H9 (cell line): ENCODE measurements at regions not wholly inside any gene's neighbourhood (a gene's known extent, or its start where the extent isn't known, plus 50 kb on each side); places are given as distances from the start of the nearest gene placed in this dataset.

Experiments
- DNase-seq: peaks from one replicate; pipeline ENCODE4 v3.0.0-alpha.2; 2017
- H2AFZ ChIP-seq: one replicate; pipeline ENCODE4 v1.6.1; 2013; ENCODE audit warnings: mild to moderate bottlenecking, low read length, control low read depth, moderate library complexity
- H2AK5ac ChIP-seq: 2 replicates; pipeline ENCODE4 v1.6.1; 2013; ENCODE audit warnings: low read length, control low read depth, mixed read lengths; ENCODE audit not compliant: insufficient read length
- H2BK120ac ChIP-seq: one replicate; pipeline ENCODE4 v1.6.1; 2013; ENCODE audit warnings: low read depth, mild to moderate bottlenecking, low read length, control low read depth, inconsistent platforms; ENCODE audit not compliant: poor library complexity, severe bottlenecking
- H2BK12ac ChIP-seq: 2 replicates; pipeline ENCODE4 v1.6.1; 2013; ENCODE audit warnings: low read length, control low read depth, mixed read lengths, low read depth; ENCODE audit not compliant: insufficient read length
- H2BK15ac ChIP-seq: 2 replicates; pipeline ENCODE4 v1.6.1; 2013; ENCODE audit warnings: low read depth, low read length, control low read depth
- H2BK20ac ChIP-seq: one replicate; pipeline ENCODE4 v1.6.1; 2013; ENCODE audit warnings: low read depth, mild to moderate bottlenecking, low read length, control low read depth, inconsistent platforms; ENCODE audit not compliant: poor library complexity, severe bottlenecking
- H2BK5ac ChIP-seq: 2 replicates; pipeline ENCODE4 v1.6.1; 2013; ENCODE audit warnings: low read length, control low read depth, mixed read lengths; ENCODE audit not compliant: insufficient read length
- H3K14ac ChIP-seq: 2 replicates; pipeline ENCODE4 v1.6.1; 2013; ENCODE audit warnings: low read length, control low read depth; ENCODE audit not compliant: insufficient read depth
- H3K18ac ChIP-seq: 2 replicates; pipeline ENCODE4 v1.6.1; 2013; ENCODE audit warnings: low read depth, mild to moderate bottlenecking, mixed read lengths, low read length, control low read depth; ENCODE audit not compliant: insufficient read length
- H3K23ac ChIP-seq: 2 replicates; pipeline ENCODE4 v1.6.1; 2013; ENCODE audit warnings: low read length, control low read depth, mixed read lengths, low read depth; ENCODE audit not compliant: insufficient read length
- H3K23me2 ChIP-seq: 2 replicates; pipeline ENCODE4 v1.6.1; 2013; ENCODE audit warnings: low read depth, mild to moderate bottlenecking, mixed read lengths, low read length, control low read depth; ENCODE audit not compliant: insufficient read length, poor library complexity, severe bottlenecking
- H3K27ac ChIP-seq: 2 replicates; pipeline ENCODE4 v1.5.1; 2013; ENCODE audit warnings: low read length, control low read depth, mixed read lengths, low read depth; ENCODE audit not compliant: insufficient read length
- H3K27me3 ChIP-seq: 2 replicates; pipeline ENCODE4 v1.6.1; 2013; ENCODE audit warnings: low read length, control low read depth, inconsistent platforms; ENCODE audit not compliant: insufficient read depth
- H3K4ac ChIP-seq: 2 replicates; pipeline ENCODE4 v1.6.1; 2013; ENCODE audit warnings: low read depth, mild to moderate bottlenecking, control low read depth, inconsistent platforms, low read length, moderate library complexity
- H3K4me1 ChIP-seq: 2 replicates; pipeline ENCODE4 v1.6.1; 2013; ENCODE audit warnings: low read length, control low read depth, inconsistent platforms; ENCODE audit not compliant: insufficient read depth
- H3K4me2 ChIP-seq: 2 replicates; pipeline ENCODE4 v1.6.1; 2013; ENCODE audit warnings: low read length, control low read depth, mixed read lengths; ENCODE audit not compliant: insufficient read length, insufficient read depth
- H3K56ac ChIP-seq: 2 replicates; pipeline ENCODE4 v1.6.1; 2013; ENCODE audit warnings: low read depth, mild to moderate bottlenecking, mixed read lengths, low read length, control low read depth; ENCODE audit not compliant: insufficient read length
- H3K79me1 ChIP-seq: 2 replicates; pipeline ENCODE4 v1.6.1; 2013; ENCODE audit warnings: low read depth, mild to moderate bottlenecking, moderate library complexity, low read length, control low read depth, inconsistent platforms; ENCODE audit not compliant: insufficient read depth, poor library complexity, severe bottlenecking
- H3K79me2 ChIP-seq: 2 replicates; pipeline ENCODE4 v1.6.1; 2013; ENCODE audit warnings: low read length, control low read depth, inconsistent platforms; ENCODE audit not compliant: insufficient read depth
- H3K9ac ChIP-seq: 2 replicates; pipeline ENCODE4 v1.6.1; 2013; ENCODE audit warnings: low read length, control low read depth, mixed read lengths; ENCODE audit not compliant: insufficient read length; ENCODE audit errors: extremely low read depth
- H3K9me3 ChIP-seq: one replicate; pipeline ENCODE4 v1.6.1; 2013; ENCODE audit warnings: low read depth, low read length, inconsistent platforms; ENCODE audit not compliant: control insufficient read depth
- H3T11ph ChIP-seq: one replicate; pipeline ENCODE4 v1.6.1; 2013; ENCODE audit warnings: mild to moderate bottlenecking, low read length, control low read depth, inconsistent platforms
- H4K20me1 ChIP-seq: one replicate; pipeline ENCODE4 v1.6.1; 2013; ENCODE audit not compliant: control insufficient read depth, insufficient read length, insufficient read depth
- H4K5ac ChIP-seq: 2 replicates; pipeline ENCODE4 v1.6.1; 2013; ENCODE audit warnings: low read depth, mild to moderate bottlenecking, mixed read lengths, low read length, control low read depth; ENCODE audit not compliant: insufficient read length
- H4K8ac ChIP-seq: replicated peaks from 2 replicates; pipeline ENCODE4 v1.6.1; 2013; ENCODE audit warnings: low read length, control low read depth, mixed read lengths, low read depth; ENCODE audit not compliant: insufficient read length
- H4K91ac ChIP-seq: 2 replicates; pipeline ENCODE4 v1.6.1; 2013; ENCODE audit warnings: low read depth, mild to moderate bottlenecking, moderate library complexity, mixed read lengths, low read length, control low read depth; ENCODE audit not compliant: insufficient read length
- H3K27ac Mint-ChIP-seq, 3 experiments: 2 replicates in 2 of 3; 3 replicates in 1 of 3; pipeline ENCODE4 v1.8.0; 2020 to 2021; ENCODE audit warnings: mixed read lengths in 3 of 3, mild to moderate bottlenecking in 1 of 3, moderate library complexity in 1 of 3
- H3K27me3 Mint-ChIP-seq: 2 replicates; pipeline ENCODE4 v1.8.0; 2021; ENCODE audit warnings: low read depth, mild to moderate bottlenecking, moderate library complexity, mixed read lengths
- H3K36me3 Mint-ChIP-seq, 3 experiments: 2 replicates in 2 of 3; 3 replicates in 1 of 3; pipeline ENCODE4 v1.8.0; 2020 to 2021; ENCODE audit warnings: low read depth in 3 of 3, mixed read lengths in 3 of 3; ENCODE audit not compliant: insufficient read depth in 1 of 3
- H3K4me1 Mint-ChIP-seq, 2 experiments: 2 replicates each; pipeline ENCODE4 v1.8.0; 2020; ENCODE audit warnings: mixed read lengths in 2 of 2
- H3K4me3 Mint-ChIP-seq, 2 experiments: 2 replicates in 1 of 2; 3 replicates in 1 of 2; pipeline ENCODE4 v1.8.0; 2020 to 2021; ENCODE audit warnings: mild to moderate bottlenecking in 2 of 2, mixed read lengths in 2 of 2, moderate library complexity in 1 of 2
- H3K9me3 Mint-ChIP-seq, 2 experiments: 2 replicates in 1 of 2; 3 replicates in 1 of 2; pipeline ENCODE4 v1.8.0; 2020; ENCODE audit warnings: mild to moderate bottlenecking in 2 of 2, mixed read lengths in 2 of 2, moderate library complexity in 1 of 2
- WGBS: extraction: QIAGEN DNeasy Blood & Tissue Kit; methylation state at CpG from one replicate; pipeline ENCODE4 v1.1.7; 2013; ENCODE audit warnings: missing lambda C conversion rate, low lambda C conversion rate, mixed read lengths; ENCODE audit not compliant: insufficient read length; ENCODE audit errors: extremely low coverage; 5-methylcytosine and 5-hydroxymethylcytosine counted together
- TF ChIP-seq, protein P1 (sequence below): fragments of 200-600 bp; sonication (generic); conservative IDR thresholded peaks from 3 replicates; pipeline ENCODE4 v1.8.0; 2021; ENCODE audit warnings: antibody characterized with exemption, mild to moderate bottlenecking

DNA sequence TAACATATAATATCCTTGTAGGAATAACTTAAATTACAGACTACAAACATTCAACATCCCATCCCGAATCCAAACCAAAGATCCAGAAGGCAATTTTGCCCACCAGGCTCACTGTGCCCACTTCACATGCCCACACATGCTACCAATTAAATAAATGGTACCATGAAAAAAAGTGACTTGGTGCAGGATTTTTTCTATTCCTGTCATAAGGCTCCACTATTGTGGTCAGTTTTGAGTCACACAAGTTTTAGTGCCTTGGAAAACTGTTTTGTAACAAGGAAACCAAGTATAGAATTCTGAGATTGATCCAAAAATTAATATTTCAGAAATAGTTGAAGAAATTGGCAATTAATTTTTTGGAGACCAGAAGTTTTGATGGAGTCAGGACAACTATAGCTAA lies 470.1 kb upstream of the THBS1 start:
- TF ChIP-seq, protein P1, sequence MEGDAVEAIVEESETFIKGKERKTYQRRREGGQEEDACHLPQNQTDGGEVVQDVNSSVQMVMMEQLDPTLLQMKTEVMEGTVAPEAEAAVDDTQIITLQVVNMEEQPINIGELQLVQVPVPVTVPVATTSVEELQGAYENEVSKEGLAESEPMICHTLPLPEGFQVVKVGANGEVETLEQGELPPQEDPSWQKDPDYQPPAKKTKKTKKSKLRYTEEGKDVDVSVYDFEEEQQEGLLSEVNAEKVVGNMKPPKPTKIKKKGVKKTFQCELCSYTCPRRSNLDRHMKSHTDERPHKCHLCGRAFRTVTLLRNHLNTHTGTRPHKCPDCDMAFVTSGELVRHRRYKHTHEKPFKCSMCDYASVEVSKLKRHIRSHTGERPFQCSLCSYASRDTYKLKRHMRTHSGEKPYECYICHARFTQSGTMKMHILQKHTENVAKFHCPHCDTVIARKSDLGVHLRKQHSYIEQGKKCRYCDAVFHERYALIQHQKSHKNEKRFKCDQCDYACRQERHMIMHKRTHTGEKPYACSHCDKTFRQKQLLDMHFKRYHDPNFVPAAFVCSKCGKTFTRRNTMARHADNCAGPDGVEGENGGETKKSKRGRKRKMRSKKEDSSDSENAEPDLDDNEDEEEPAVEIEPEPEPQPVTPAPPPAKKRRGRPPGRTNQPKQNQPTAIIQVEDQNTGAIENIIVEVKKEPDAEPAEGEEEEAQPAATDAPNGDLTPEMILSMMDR = no peak
- no peaks in the 10 kb centered on the region for H3K23me2 ChIP-seq
- H3K18ac ChIP-seq = no peak overlapping the region
- no peak overlapping the region for H2BK5ac ChIP-seq
- H3K9me3 ChIP-seq = no peaks in the 10 kb centered on the region
- no peak overlapping the region for H2BK15ac ChIP-seq
- H3K27ac ChIP-seq = no peak overlapping the region
- no peaks in the 10 kb centered on the region for H3K27me3 ChIP-seq
- no peak overlapping the region for H4K5ac ChIP-seq
- H4K91ac ChIP-seq = no peak overlapping the region
- no peak overlapping the region for H3T11ph ChIP-seq
- H2BK12ac ChIP-seq = no peak overlapping the region
- H3K4me2 ChIP-seq = no peak overlapping the region
- no peak overlapping the region for H2AK5ac ChIP-seq
- H3K27ac Mint-ChIP-seq = no peak overlapping the region
- H3K9me3 Mint-ChIP-seq = peaks cover 0 to 3% of the 10 kb centered on the region in 2 experiments; a peak in 1 of 5 replicates
- no peaks in the 10 kb centered on the region for H4K20me1 ChIP-seq
- H3K36me3 Mint-ChIP-seq = peaks cover 0 to 4% (median 0%) of the 10 kb centered on the region in 3 experiments; a peak in 2 of 7 replicates
- H3K9ac ChIP-seq = no peak overlapping the region
- WGBS = no CpG with 5 or more reads among the region's 1 CpG
- no peak overlapping the region for H2BK20ac ChIP-seq
- DNase-seq = no peak
- H3K4me3 Mint-ChIP-seq = no peak overlapping the region
- no peak overlapping the region for H4K8ac ChIP-seq
- H3K4me1 ChIP-seq = no peaks in the 10 kb centered on the region
- no peak overlapping the region for H2BK120ac ChIP-seq
- H3K4ac ChIP-seq = no peak overlapping the region
- H3K56ac ChIP-seq = no peak overlapping the region
- no peak overlapping the region for H2AFZ ChIP-seq
- H3K79me1 ChIP-seq = no peaks in the 10 kb centered on the region
- no peaks in the 10 kb centered on the region for H3K4me1 Mint-ChIP-seq
- H3K14ac ChIP-seq = no peak overlapping the region
- no peak overlapping the region for H3K23ac ChIP-seq
- peaks cover 1% of the 10 kb centered on the region; the same call in 1 of the 2 replicates for H3K27me3 Mint-ChIP-seq
- H3K79me2 ChIP-seq = no peaks in the 10 kb centered on the region
